CD4-positive, alpha-beta memory T cell (primary cell): ENCODE measurements at regions not wholly inside any gene's neighbourhood (a gene's known extent, or its start where the extent isn't known, plus 50 kb on each side); places are given as distances from the start of the nearest gene placed in this dataset.

Source experiments
- CTCF ChIA-PET: fragments of 350-600 bp; sonication (Branson Sonifier 250); formaldehyde crosslinking; loops from one replicate; lab custom pipeline; 2021; ENCODE audit warnings: inconsistent platforms; ENCODE audit not compliant: partially characterized antibody; lab: Charles Lee
- POLR2A ChIA-PET: fragments of 350-600 bp; sonication (Branson Sonifier 250); formaldehyde crosslinking; loops from one replicate; lab custom pipeline; 2021; ENCODE audit not compliant: partially characterized antibody; lab: Charles Lee
- DNase-seq, 5 donors: peaks; one replicate each; pipeline versions ENCODE4 v3.0.0 to v3.0.0-alpha.2; 2020 to 2022; ENCODE audit warnings: mixed read lengths in 1 of 5
- H3K27ac ChIP-seq: one replicate; pipeline ENCODE4 v1.7.0; 2013; ENCODE audit warnings: low read depth, low read length
- H3K27me3 ChIP-seq: 2 replicates; pipeline ENCODE4 v1.7.0; 2013; ENCODE audit warnings: mild to moderate bottlenecking, low read length, moderate library complexity; ENCODE audit not compliant: insufficient read depth
- H3K36me3 ChIP-seq: 2 replicates; pipeline ENCODE4 v1.7.0; 2013; ENCODE audit warnings: mild to moderate bottlenecking, low read length, moderate library complexity; ENCODE audit not compliant: insufficient read depth
- H3K4me1 ChIP-seq: 2 replicates; pipeline ENCODE4 v1.7.0; 2013; ENCODE audit warnings: mild to moderate bottlenecking, low read length, moderate library complexity; ENCODE audit not compliant: insufficient read depth
- H3K4me3 ChIP-seq, 2 donors: one replicate each; pipeline ENCODE4 v1.7.0; 2013; ENCODE audit warnings: low read length in 2 of 2, mild to moderate bottlenecking in 1 of 2
- H3K9me3 ChIP-seq, 2 donors: one replicate each; pipeline ENCODE4 v1.7.0; 2013; ENCODE audit warnings: low read length in 2 of 2, control low read depth in 1 of 2; ENCODE audit not compliant: control insufficient read depth in 1 of 2
- H3K27ac Mint-ChIP-seq, 7 donors: one replicate each; pipeline ENCODE4 v1.8.0; 2020 to 2021; ENCODE audit warnings: mixed read lengths in 7 of 7, mild to moderate bottlenecking in 6 of 7, inconsistent platforms in 3 of 7, moderate library complexity in 3 of 7
- H3K27me3 Mint-ChIP-seq, 2 donors: one replicate each; pipeline ENCODE4 v1.8.0; 2020 to 2021; ENCODE audit warnings: mixed read lengths in 2 of 2
- H3K36me3 Mint-ChIP-seq, 2 donors: one replicate each; pipeline ENCODE4 v1.8.0; 2020 to 2021; ENCODE audit warnings: mixed read lengths in 2 of 2, inconsistent platforms in 1 of 2, mild to moderate bottlenecking in 1 of 2
- H3K4me1 Mint-ChIP-seq, 4 donors: one replicate each; pipeline ENCODE4 v1.8.0; 2020 to 2021; ENCODE audit warnings: mixed read lengths in 4 of 4, mild to moderate bottlenecking in 1 of 4
- H3K4me3 Mint-ChIP-seq, 8 donors: one replicate each; pipeline ENCODE4 v1.8.0; 2020 to 2021; ENCODE audit warnings: mixed read lengths in 8 of 8, mild to moderate bottlenecking in 7 of 8, moderate library complexity in 6 of 8, inconsistent platforms in 3 of 8
- H3K9me3 Mint-ChIP-seq, 8 donors: one replicate each; pipeline ENCODE4 v1.8.0; 2020 to 2021; ENCODE audit warnings: mixed read lengths in 8 of 8, mild to moderate bottlenecking in 5 of 8, inconsistent platforms in 3 of 8, moderate library complexity in 1 of 8
- intact Hi-C: fragments of 100-400 bp; cut with micrococcal nuclease; formaldehyde crosslinking; loops from one replicate; pipeline ENCODE4 v1.15.1; 2023

GRCh38 chr15:26355472-26356074 is 417.3 kb downstream of the GABRB3 start:
- no peak for DNase-seq
- intact Hi-C loops: no loop called here
- POLR2A ChIA-PET: no interaction called here
- Mint-ChIP-seq H3K27ac (no peak overlapping the region), H3K4me1 (no peaks in the 10 kb centered on the region), H3K36me3 (no peaks in the 10 kb centered on the region), H3K4me3 (no peak overlapping the region), H3K27me3 (no peaks in the 10 kb centered on the region), H3K9me3 (peaks cover 0 to 10% (median 0%) of the 10 kb centered on the region in 8 donors)
- Histone ChIP-seq H3K9me3 (no peaks in the 10 kb centered on the region), H3K4me3 (no peak overlapping the region), H3K27me3 (no peaks in the 10 kb centered on the region), H3K4me1 (no peaks in the 10 kb centered on the region), H3K36me3 (no peaks in the 10 kb centered on the region), H3K27ac (no peak overlapping the region)
- CTCF ChIA-PET: no interaction called here

GRCh38 chr15:26352909-26353308 is 420.0 kb downstream of the GABRB3 start:
- Mint-ChIP-seq H3K4me3 (no peak overlapping the region), H3K4me1 (no peaks in the 10 kb centered on the region), H3K27ac (no peak overlapping the region), H3K36me3 (no peaks in the 10 kb centered on the region), H3K9me3 (peaks cover under 1 to 8% (median 2%) of the 10 kb centered on the region in 8 donors), H3K27me3 (no peaks in the 10 kb centered on the region)
- Histone ChIP-seq H3K4me1 (no peaks in the 10 kb centered on the region), H3K9me3 (no peaks in the 10 kb centered on the region), H3K4me3 (no peak overlapping the region), H3K27ac (no peak overlapping the region), H3K27me3 (no peaks in the 10 kb centered on the region), H3K36me3 (no peaks in the 10 kb centered on the region)
- ChIA-PET POLR2A (no interaction called here), CTCF (no interaction called here)
- intact Hi-C loops: no loop called here
- no peak for DNase-seq

GRCh38 chr15:26352406-26352805 is 420.5 kb downstream of the GABRB3 start:
- no peaks in the 10 kb centered on the region for H3K4me1 Mint-ChIP-seq
- H3K36me3 ChIP-seq: no peaks in the 10 kb centered on the region
- H3K27ac Mint-ChIP-seq: no peak overlapping the region
- H3K4me3 Mint-ChIP-seq: no peak overlapping the region
- no peaks in the 10 kb centered on the region for H3K36me3 Mint-ChIP-seq
- H3K27me3 ChIP-seq: no peaks in the 10 kb centered on the region
- CTCF ChIA-PET: no interaction called here
- H3K4me1 ChIP-seq: no peaks in the 10 kb centered on the region
- peaks cover 3 to 13% (median 6%) of the 10 kb centered on the region in 8 donors for H3K9me3 Mint-ChIP-seq
- H3K4me3 ChIP-seq: no peak overlapping the region
- POLR2A ChIA-PET: no interaction called here
- no peak for DNase-seq
- no peaks in the 10 kb centered on the region for H3K27me3 Mint-ChIP-seq
- intact Hi-C loops: no loop called here
- no peak overlapping the region for H3K27ac ChIP-seq
- no peaks in the 10 kb centered on the region for H3K9me3 ChIP-seq

- POLR2A ChIA-PET: no interaction called here
- no peaks in the 10 kb centered on the region for H3K36me3 Mint-ChIP-seq
- peaks cover 0 to 10% (median under 1%) of the 10 kb centered on the region in 8 donors for H3K9me3 Mint-ChIP-seq
- CTCF ChIA-PET: no interaction called here
- H3K27ac ChIP-seq: no peak overlapping the region
- DNase-seq: no peak
- H3K4me3 Mint-ChIP-seq: no peak overlapping the region
- H3K4me1 Mint-ChIP-seq: no peaks in the 10 kb centered on the region
- no peaks in the 10 kb centered on the region for H3K4me1 ChIP-seq
- H3K27me3 Mint-ChIP-seq: no peaks in the 10 kb centered on the region
- no peak overlapping the region for H3K27ac Mint-ChIP-seq
- no peak overlapping the region for H3K4me3 ChIP-seq
- H3K36me3 ChIP-seq: no peaks in the 10 kb centered on the region
- no peaks in the 10 kb centered on the region for H3K9me3 ChIP-seq
- intact Hi-C loops: no loop called here
- no peaks in the 10 kb centered on the region for H3K27me3 ChIP-seq
These were observed 447.4 kb downstream of the GABRB3 start for GRCh38 chr15:26325495-26325894.

- no peaks in the 10 kb centered on the region for H3K4me1 ChIP-seq
- H3K36me3 ChIP-seq: no peaks in the 10 kb centered on the region
- H3K9me3 ChIP-seq: no peaks in the 10 kb centered on the region
- Mint-ChIP-seq H3K4me3 (no peak overlapping the region), H3K27ac (no peak overlapping the region), H3K4me1 (no peaks in the 10 kb centered on the region), H3K36me3 (no peaks in the 10 kb centered on the region), H3K9me3 (peaks cover 0 to 7% (median 3%) of the 10 kb centered on the region in 8 donors), H3K27me3 (peaks cover 0 to 2% of the 10 kb centered on the region in 2 donors)
- DNase-seq: no peak
- H3K27me3 ChIP-seq: no peaks in the 10 kb centered on the region
- no peak overlapping the region for H3K27ac ChIP-seq
- H3K4me3 ChIP-seq: no peak overlapping the region
- POLR2A ChIA-PET: no interaction called here
- intact Hi-C loops: no loop called here
- CTCF ChIA-PET: no interaction called here
These were observed 449.3 kb downstream of the GABRB3 start for GRCh38 chr15:26323566-26323965.

GRCh38 chr15:26318689-26319088 is 454.2 kb downstream of the GABRB3 start:
- POLR2A ChIA-PET: no interaction called here

GRCh38 chr15:26314577-26314976 is 451.4 kb upstream of the ATP10A start:
- POLR2A ChIA-PET: no interaction called here
- no peaks in the 10 kb centered on the region for H3K9me3 ChIP-seq
- CTCF ChIA-PET: no interaction called here
- intact Hi-C loops: no loop called here
- no peak overlapping the region for H3K27ac ChIP-seq
- H3K27me3 ChIP-seq: no peaks in the 10 kb centered on the region
- no peak overlapping the region for H3K4me3 Mint-ChIP-seq
- no peak overlapping the region for H3K4me3 ChIP-seq
- H3K27ac Mint-ChIP-seq: no peak overlapping the region
- no peaks in the 10 kb centered on the region for H3K4me1 ChIP-seq
- H3K27me3 Mint-ChIP-seq: peaks cover 0 to 2% of the 10 kb centered on the region in 2 donors
- no peaks in the 10 kb centered on the region for H3K36me3 Mint-ChIP-seq
- H3K4me1 Mint-ChIP-seq: no peaks in the 10 kb centered on the region
- H3K36me3 ChIP-seq: no peaks in the 10 kb centered on the region
- no peak for DNase-seq
- peaks cover 0 to 12% (median 6%) of the 10 kb centered on the region in 8 donors for H3K9me3 Mint-ChIP-seq

More at GRCh38 chr15:26318689-26319088, 454.2 kb downstream of the GABRB3 start:
- CTCF ChIA-PET: no interaction called here
- Mint-ChIP-seq H3K9me3 (peaks cover 0 to 7% (median 1%) of the 10 kb centered on the region in 8 donors), H3K4me3 (no peak overlapping the region), H3K27me3 (peaks cover 0 to 2% of the 10 kb centered on the region in 2 donors), H3K36me3 (no peaks in the 10 kb centered on the region), H3K27ac (no peak overlapping the region), H3K4me1 (no peaks in the 10 kb centered on the region)
- H3K27me3 ChIP-seq: no peaks in the 10 kb centered on the region
- H3K4me3 ChIP-seq: no peak overlapping the region
- H3K9me3 ChIP-seq: no peaks in the 10 kb centered on the region
- no peaks in the 10 kb centered on the region for H3K4me1 ChIP-seq
- H3K27ac ChIP-seq: no peak overlapping the region
- H3K36me3 ChIP-seq: no peaks in the 10 kb centered on the region
- intact Hi-C loops: no loop called here
- no peak for DNase-seq
